GM10266 (cell line): ENCODE measurements at regions not wholly inside any gene's neighbourhood (a gene's known extent, or its start where the extent isn't known, plus 50 kb on each side); places are given as distances from the start of the nearest gene placed in this dataset.
"Not testable (repeated sequence)": the region's sequence is repeated elsewhere in the genome, so short reads cannot be mapped to it uniquely, and the experiment has no call there.

Source experiments
- DNase-seq: peaks from one replicate; pipeline ENCODE4 v3.0.0; 2012; ENCODE audit errors: extremely low spot score
- CTCF ChIP-seq: IDR thresholded peaks from 2 replicates; pipeline ENCODE4 v1.5.1; 2012; ENCODE audit warnings: mild to moderate bottlenecking, low read depth; ENCODE audit not compliant: control insufficient read depth, insufficient read depth; ENCODE audit errors: missing control alignments

GRCh38 chr2:185668710-185669109 is 69.9 kb upstream of the FSIP2 start:
- no peak for TF ChIP-seq CTCF

GRCh38 chr2:185674232-185674631 is 64.4 kb upstream of the FSIP2 start:
- TF ChIP-seq CTCF, result no peak
- DNase-seq, result no peak

More at GRCh38 chr2:185668710-185669109, 69.9 kb upstream of the FSIP2 start:
- DNase-seq, result no peak

- TF ChIP-seq CTCF, result no peak
- DNase-seq, result no peak
Observed at GRCh38 chr2:185676316-185676715, 62.3 kb upstream of the FSIP2 start.

GRCh38 chr2:185687001-185687400 is 51.6 kb upstream of the FSIP2 start:
- DNase-seq, result not testable (repeated sequence)

- DNase-seq, result no peak
- TF ChIP-seq CTCF, result no peak
Observed at GRCh38 chr2:185687967-185688366, 50.6 kb upstream of the FSIP2 start.
